K562 (cell line): ENCODE measurements at regions not wholly inside any gene's neighbourhood (a gene's known extent, or its start where the extent isn't known, plus 50 kb on each side); places are given as distances from the start of the nearest gene placed in this dataset.

ENCODE experiments used
- ATAC-seq: fragments of 200-7000 bp; cut with Tn5 transposase; 3 replicates; pipeline ENCODE4 v1.9.1; 2020; ENCODE audit warnings: moderate library complexity
- BruUV-seq: library from RNA; stranded (reverse); fragments of 400-500 nt; replicated peaks from 2 replicates; lab custom pipeline; 2021; lab: Mats Ljungman, UMichigan
- CTCF ChIA-PET: fragments of 300-600 bp; formaldehyde crosslinking; extraction: SDS; loops from one replicate; lab custom pipeline; 2021; ENCODE audit warnings: low intra/inter-chr PET ratio; lab: Yijun Ruan, JAX
- POLR2A ChIA-PET: fragments of 300-600, 350-650 bp; sonication (Branson Sonifier 250); formaldehyde crosslinking; extraction: SDS; loops from one replicate; lab custom pipeline; 2021; ENCODE audit warnings: antibody characterized with exemption, inconsistent platforms; lab: Yijun Ruan, JAX
- DNase-seq, 4 experiments: peaks; one replicate each; pipeline versions ENCODE4 v3.0.0 to v3.0.0-alpha.2; 2011 to 2018; ENCODE audit warnings: low spot score in 3 of 4, mixed read lengths in 3 of 4; ENCODE audit errors: extremely low read depth in 1 of 4
- FAIRE-seq: peaks from 2 replicates; lab custom pipeline; 2011; peaks lifted over from hg19 to GRCh38; lab: Jason Lieb, UNC
- H2AFZ ChIP-seq: 2 replicates; pipeline ENCODE4 v1.6.0; 2011; ENCODE audit warnings: low read depth, low read length, control low read depth, inconsistent platforms
- H3K27ac ChIP-seq: fragments of 200-600 bp; 3 replicates; pipeline ENCODE4 v1.8.0; 2011; ENCODE audit warnings: low read depth, mild to moderate bottlenecking, control low read depth, inconsistent platforms, low read length, moderate library complexity, mixed read lengths; ENCODE audit errors: extremely low read depth
- H3K27me3 ChIP-seq, 2 experiments: fragments of 300-600 bp in 1 of 2; 2 replicates in 1 of 2; 3 replicates in 1 of 2; pipeline versions ENCODE4 v1.6.0 to v1.8.0; 2011; ENCODE audit warnings: inconsistent platforms in 2 of 2, low read length in 2 of 2, mild to moderate bottlenecking in 1 of 2, mixed read lengths in 1 of 2, moderate library complexity in 1 of 2; ENCODE audit not compliant: control insufficient read depth in 2 of 2, insufficient read depth in 2 of 2
- H3K36me3 ChIP-seq: fragments of 300-600 bp; 3 replicates; pipeline ENCODE4 v1.8.0; 2011; ENCODE audit warnings: mild to moderate bottlenecking, low read length, inconsistent platforms; ENCODE audit not compliant: control insufficient read depth, insufficient read depth
- H3K4me1 ChIP-seq, 2 experiments: fragments of 200-600 bp in 1 of 2; replicated peaks in 1 of 2; 2 replicates in 1 of 2; 3 replicates in 1 of 2; pipeline versions ENCODE4 v1.5.1 to v1.8.0; 2011; ENCODE audit warnings: inconsistent platforms in 2 of 2, low read length in 2 of 2, mild to moderate bottlenecking in 1 of 2, mixed read lengths in 1 of 2, moderate library complexity in 1 of 2; ENCODE audit not compliant: control insufficient read depth in 2 of 2, insufficient read depth in 2 of 2
- H3K4me2 ChIP-seq: 2 replicates; pipeline ENCODE4 v1.6.1; 2011; ENCODE audit warnings: low read length, control low read depth, inconsistent platforms, mixed read lengths; ENCODE audit not compliant: insufficient read depth
- H3K4me3 ChIP-seq: fragments of 200-600 bp; sonication (generic), shearing (Covaris generic); 2 replicates; pipeline ENCODE4 v1.5.1; 2016; ENCODE audit warnings: control low read depth, inconsistent platforms
- H3K79me2 ChIP-seq: fragments of 200-600 bp; 3 replicates; pipeline ENCODE4 v1.8.0; 2011; ENCODE audit warnings: low read length, inconsistent platforms; ENCODE audit not compliant: control insufficient read depth, insufficient read depth
- H3K9ac ChIP-seq, 2 experiments: 2 replicates each; pipeline versions ENCODE4 v1.6.0 to v1.6.1; 2011; ENCODE audit warnings: low read depth in 2 of 2, low read length in 2 of 2, control low read depth in 1 of 2, inconsistent platforms in 1 of 2, mild to moderate bottlenecking in 1 of 2, mixed read lengths in 1 of 2; ENCODE audit not compliant: insufficient read depth in 1 of 2
- H3K9me1 ChIP-seq: one replicate; pipeline ENCODE4 v1.6.0; 2011; ENCODE audit warnings: inconsistent platforms, mild to moderate bottlenecking, low read length, moderate library complexity; ENCODE audit not compliant: control insufficient read depth, insufficient read depth
- H3K9me3 ChIP-seq: replicated peaks from 2 replicates; pipeline ENCODE4 v1.5.1; 2011; ENCODE audit warnings: low read depth, low read length, inconsistent platforms; ENCODE audit not compliant: control insufficient read depth, insufficient read depth
- H4K20me1 ChIP-seq: replicated peaks from 2 replicates; pipeline ENCODE4 v1.6.1; 2011; ENCODE audit warnings: low read length, inconsistent platforms, mixed read lengths; ENCODE audit not compliant: control insufficient read depth, insufficient read depth
- ARHGAP35 ChIP-seq: fragments of 450-650 bp; IDR thresholded peaks from 2 replicates; pipeline ENCODE4 v1.6.1; 2018; ENCODE audit not compliant: partially characterized antibody
- FOXK1 ChIP-seq: sonication (generic); formaldehyde crosslinking; IDR thresholded peaks from 2 replicates; pipeline ENCODE4 v1.8.0; 2022; ENCODE audit warnings: missing genetic modification reagents, mild to moderate bottlenecking, borderline replicate concordance
- MCM5 ChIP-seq: fragments of 450-650 bp; IDR thresholded peaks from 2 replicates; pipeline ENCODE4 v1.6.1; 2016; ENCODE audit warnings: low read depth
- PKNOX1 ChIP-seq: fragments of 450-650 bp; IDR thresholded peaks from 2 replicates; pipeline ENCODE4 v1.6.1; 2016
- PTTG1 ChIP-seq: fragments of 450-650 bp; IDR thresholded peaks from 2 replicates; pipeline ENCODE4 v1.6.1; 2016; ENCODE audit warnings: low read depth, mild to moderate bottlenecking, missing genetic modification characterization, missing compliant biosample characterization
- RERE ChIP-seq: sonication (generic); formaldehyde crosslinking; IDR thresholded peaks from 2 replicates; pipeline ENCODE4 v1.8.0; 2023; ENCODE audit warnings: missing genetic modification reagents, mild to moderate bottlenecking, borderline replicate concordance
- SAFB ChIP-seq: fragments of 200-400 bp; formaldehyde crosslinking; IDR thresholded peaks from 2 replicates; pipeline ENCODE4 v1.6.1; 2017; ENCODE audit warnings: low read depth, low read length, borderline replicate concordance
- SIX5 ChIP-seq, 2 experiments: IDR thresholded peaks; 2 replicates each; pipeline ENCODE4 v1.6.1; 2011; ENCODE audit warnings: low read length in 2 of 2, borderline replicate concordance in 1 of 2, low read depth in 1 of 2, mild to moderate bottlenecking in 1 of 2, moderate library complexity in 1 of 2; ENCODE audit not compliant: insufficient read depth in 1 of 2
- TBP ChIP-seq: optimal IDR thresholded peaks from 2 replicates; pipeline ENCODE3; 2011; ENCODE audit warnings: low read depth, low read length, improper control_type of control experiment
- XRCC3 ChIP-seq: fragments of 450-650 bp; IDR thresholded peaks from 2 replicates; pipeline ENCODE4 v1.6.1; 2017; ENCODE audit warnings: mild to moderate bottlenecking, moderate library complexity
- WGBS: fragments of 100-300 bp; shearing (Covaris generic); methylation state at CpG from one replicate; pipeline ENCODE4 v1.1.6; 2016; ENCODE audit warnings: low coverage, mixed read lengths; ENCODE audit not compliant: insufficient coverage; ENCODE audit errors: missing lambda C conversion rate; 5-methylcytosine and 5-hydroxymethylcytosine counted together
- in situ Hi-C: fragments of 300-500 bp; cut with MboI; formaldehyde crosslinking; loops from 4 replicates; pipeline ENCODE4 v1.15.0; 2018; ENCODE audit warnings: inconsistent platforms, mixed read lengths
- intact Hi-C: fragments of 100-400 bp; cut with micrococcal nuclease; formaldehyde crosslinking; loops from 2 replicates; pipeline ENCODE4 v1.14.2; 2022
- TF ChIP-seq, protein P1 (sequence below): fragments of 250-450 bp; sonication (Bioruptor Pico); IDR thresholded peaks from 2 replicates; pipeline ENCODE4 v1.5.0; 2021
- TF ChIP-seq, protein P2 (sequence below): fragments of 250-450 bp; sonication (Bioruptor Pico); IDR thresholded peaks from 2 replicates; pipeline ENCODE4 v1.8.0; 2021; ENCODE audit warnings: mild to moderate bottlenecking, moderate library complexity

DNA sequence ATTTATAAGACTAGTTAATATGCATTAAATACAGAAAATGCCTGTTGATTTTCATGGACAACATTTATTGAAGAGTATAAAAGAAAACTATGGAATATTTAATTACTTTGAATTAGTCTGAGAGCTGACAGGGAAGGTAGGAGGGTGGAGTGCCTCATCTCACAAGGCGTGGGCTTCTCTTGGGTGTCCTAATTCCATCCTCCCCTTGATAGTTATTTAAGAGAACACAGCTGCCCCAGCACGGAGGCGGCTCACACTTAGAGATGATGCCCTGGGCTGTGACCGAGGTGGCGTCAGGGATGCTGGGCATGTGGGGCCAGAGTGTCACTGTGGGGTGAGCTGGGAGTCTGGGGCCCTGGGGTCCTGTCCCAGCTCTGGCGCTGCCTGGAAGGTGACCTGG is 493.0 kb downstream of the PTPRU start:
- in situ Hi-C loops (no loop called here), intact Hi-C loops (no loop called here)
- no peaks in the 10 kb centered on the region for H4K20me1 ChIP-seq
- ChIA-PET POLR2A (interaction anchor here (0.7 kb wide), 2 partner anchors 28 to 1029 kb away, joined by 3 to 4 read pairs; no protein-coding TSS in a partner anchor), CTCF (no interaction called here)
- BruUV-seq, result no TSS peak
- H3K27ac ChIP-seq, result no peak overlapping the region
- ATAC-seq (no peak), DNase-seq (no peak), FAIRE-seq (no peak)
- H3K9me1 ChIP-seq, result no peaks in the 10 kb centered on the region
- H3K36me3 ChIP-seq, result no peaks in the 10 kb centered on the region
- no peaks in the 10 kb centered on the region for H3K9me3 ChIP-seq
- no peaks in the 10 kb centered on the region for H3K27me3 ChIP-seq
- H3K4me2 ChIP-seq, result no peak overlapping the region
- no peak for TF ChIP-seq RERE (CRISPR knock-in tag)
- TF ChIP-seq PTTG1 (tag), result no peak
- TF ChIP-seq TBP, result no peak
- no peak for TF ChIP-seq MCM5
- TF ChIP-seq SAFB, result no peak
- TF ChIP-seq, protein P1, sequence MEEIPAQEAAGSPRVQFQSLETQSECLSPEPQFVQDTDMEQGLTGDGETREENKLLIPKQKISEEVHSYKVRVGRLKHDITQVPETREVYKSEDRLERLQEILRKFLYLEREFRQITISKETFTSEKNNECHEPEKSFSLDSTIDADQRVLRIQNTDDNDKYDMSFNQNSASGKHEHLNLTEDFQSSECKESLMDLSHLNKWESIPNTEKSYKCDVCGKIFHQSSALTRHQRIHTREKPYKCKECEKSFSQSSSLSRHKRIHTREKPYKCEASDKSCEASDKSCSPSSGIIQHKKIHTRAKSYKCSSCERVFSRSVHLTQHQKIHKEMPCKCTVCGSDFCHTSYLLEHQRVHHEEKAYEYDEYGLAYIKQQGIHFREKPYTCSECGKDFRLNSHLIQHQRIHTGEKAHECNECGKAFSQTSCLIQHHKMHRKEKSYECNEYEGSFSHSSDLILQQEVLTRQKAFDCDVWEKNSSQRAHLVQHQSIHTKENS (CRISPR knock-in tag), result no peak
- TF ChIP-seq XRCC3, result no peak
- no peak for TF ChIP-seq PKNOX1
- TF ChIP-seq ARHGAP35, result no peak
- no peak for TF ChIP-seq SIX5 (IDR thresholded peaks at IDR 0.05; ENCODE audit: borderline replicate concordance in 1 of 2, insufficient read depth in 1 of 2, low read depth in 1 of 2, low read length in 2 of 2)
- TF ChIP-seq, protein P2, sequence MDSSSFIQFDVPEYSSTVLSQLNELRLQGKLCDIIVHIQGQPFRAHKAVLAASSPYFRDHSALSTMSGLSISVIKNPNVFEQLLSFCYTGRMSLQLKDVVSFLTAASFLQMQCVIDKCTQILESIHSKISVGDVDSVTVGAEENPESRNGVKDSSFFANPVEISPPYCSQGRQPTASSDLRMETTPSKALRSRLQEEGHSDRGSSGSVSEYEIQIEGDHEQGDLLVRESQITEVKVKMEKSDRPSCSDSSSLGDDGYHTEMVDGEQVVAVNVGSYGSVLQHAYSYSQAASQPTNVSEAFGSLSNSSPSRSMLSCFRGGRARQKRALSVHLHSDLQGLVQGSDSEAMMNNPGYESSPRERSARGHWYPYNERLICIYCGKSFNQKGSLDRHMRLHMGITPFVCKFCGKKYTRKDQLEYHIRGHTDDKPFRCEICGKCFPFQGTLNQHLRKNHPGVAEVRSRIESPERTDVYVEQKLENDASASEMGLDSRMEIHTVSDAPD, result no peak
- TF ChIP-seq FOXK1 (CRISPR knock-in tag), result no peak
- no peak overlapping the region for H3K9ac ChIP-seq
- no peak overlapping the region for H2AFZ ChIP-seq
- 0% methylated on average over 6 of the region's 6 CpGs for WGBS
- no peak overlapping the region for H3K4me3 ChIP-seq
- H3K79me2 ChIP-seq, result no peaks in the 10 kb centered on the region
- no peaks in the 10 kb centered on the region for H3K4me1 ChIP-seq
